Nephron progenitor cell (in vitro differentiated cells): ENCODE measurements at regions not wholly inside any gene's neighbourhood (a gene's known extent, or its start where the extent isn't known, plus 50 kb on each side); places are given as distances from the start of the nearest gene placed in this dataset.

Experiments used
- DNase-seq: peaks from one replicate; pipeline ENCODE4 v3.0.0; 2021
- H3K27ac Mint-ChIP-seq: 2 replicates; pipeline ENCODE4 v1.8.0; 2021; ENCODE audit warnings: mild to moderate bottlenecking, moderate library complexity, mixed read lengths
- H3K27me3 Mint-ChIP-seq: 2 replicates; pipeline ENCODE4 v1.8.0; 2021; ENCODE audit warnings: mild to moderate bottlenecking, low read depth, mixed read lengths; ENCODE audit not compliant: poor library complexity
- H3K36me3 Mint-ChIP-seq: 2 replicates; pipeline ENCODE4 v1.8.0; 2021; ENCODE audit warnings: low read depth, mixed read lengths
- H3K4me1 Mint-ChIP-seq: 2 replicates; pipeline ENCODE4 v1.8.0; 2021; ENCODE audit warnings: mixed read lengths
- H3K4me3 Mint-ChIP-seq: 2 replicates; pipeline ENCODE4 v1.8.0; 2021; ENCODE audit warnings: mild to moderate bottlenecking, moderate library complexity, mixed read lengths
- H3K9me3 Mint-ChIP-seq: 2 replicates; pipeline ENCODE4 v1.8.0; 2021; ENCODE audit warnings: mild to moderate bottlenecking, moderate library complexity, mixed read lengths
- CTCF ChIP-seq: fragments of 200-600 bp; sonication (generic); IDR thresholded peaks from 2 replicates; pipeline ENCODE4 v1.5.0; 2021; ENCODE audit warnings: antibody characterized with exemption

DNA sequence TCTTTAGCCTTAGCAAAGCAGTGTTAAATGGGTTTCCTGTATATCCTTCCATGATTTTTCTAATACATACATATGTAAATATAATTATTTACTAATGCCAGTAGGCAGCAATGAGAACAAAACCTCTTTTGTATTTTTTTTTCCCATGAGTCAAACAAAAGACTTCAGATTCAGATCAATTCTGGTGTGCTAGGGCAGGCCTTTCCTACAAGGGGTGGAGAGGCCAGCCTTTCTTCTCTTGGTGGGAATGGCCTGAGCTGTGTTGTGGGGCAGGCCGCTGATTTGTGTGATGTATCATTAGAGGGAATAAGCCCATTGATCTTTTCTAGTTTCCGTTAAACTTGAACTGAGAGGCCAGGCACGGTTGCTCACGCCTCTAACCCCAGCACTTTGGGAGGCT lies 115.5 kb upstream of the DMRT1 start:
- no peaks in the 10 kb centered on the region for H3K9me3 Mint-ChIP-seq
- TF ChIP-seq CTCF, result no peak
- no peak overlapping the region for H3K27ac Mint-ChIP-seq
- H3K27me3 Mint-ChIP-seq, result peaks cover 7% of the 10 kb centered on the region
- no peak for DNase-seq
- no peak overlapping the region for H3K4me3 Mint-ChIP-seq
- H3K4me1 Mint-ChIP-seq, result peaks cover 23% of the 10 kb centered on the region
- H3K36me3 Mint-ChIP-seq, result peaks cover 51% of the 10 kb centered on the region

DNA sequence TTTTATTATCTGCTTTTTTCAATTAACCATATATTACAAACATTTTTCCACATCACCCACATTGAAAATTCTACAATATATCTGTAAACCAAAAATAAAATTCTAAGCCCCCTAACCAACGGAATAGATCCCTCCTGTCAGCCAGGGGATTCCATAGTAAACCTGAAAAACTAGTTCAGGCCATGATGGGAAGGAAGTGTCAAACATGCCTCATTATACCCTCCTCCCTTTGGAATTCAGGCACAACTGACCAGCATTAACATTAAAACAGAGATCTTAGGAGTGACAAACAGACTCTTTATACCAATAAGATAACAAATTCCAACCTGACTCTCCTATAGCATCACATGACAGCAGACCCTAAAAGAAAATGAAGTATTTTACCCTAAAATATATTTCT lies 113.7 kb upstream of the DMRT1 start:
- Mint-ChIP-seq H3K27me3 (peaks cover 7% of the 10 kb centered on the region), H3K4me1 (peaks cover 12% of the 10 kb centered on the region), H3K9me3 (no peaks in the 10 kb centered on the region), H3K4me3 (no peak overlapping the region), H3K36me3 (peaks cover 57% of the 10 kb centered on the region), H3K27ac (no peak overlapping the region)
- no peak for TF ChIP-seq CTCF
- no peak for DNase-seq

DNA sequence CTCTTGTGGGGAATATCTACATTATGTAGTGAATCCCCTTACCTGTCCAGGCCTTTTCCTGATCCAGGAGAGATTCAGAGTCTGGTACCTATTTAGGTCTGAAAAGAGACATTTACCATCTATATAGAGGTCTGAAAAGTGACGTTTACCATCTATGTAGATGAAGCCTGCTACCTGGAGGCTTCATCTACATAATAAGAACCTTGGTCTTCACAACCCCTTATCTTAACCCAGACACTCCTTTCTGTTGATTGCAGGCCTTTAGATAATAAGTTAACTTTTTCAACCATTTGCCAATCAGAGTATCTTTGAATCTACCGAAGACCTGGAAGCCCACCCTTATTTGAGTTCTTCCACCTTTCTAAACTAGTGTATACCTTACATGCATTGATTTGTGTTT lies 113.0 kb upstream of the DMRT1 start:
- no peak for DNase-seq
- no peak overlapping the region for H3K27ac Mint-ChIP-seq
- H3K27me3 Mint-ChIP-seq, result peaks cover 7% of the 10 kb centered on the region
- TF ChIP-seq CTCF, result no peak
- peaks cover 5% of the 10 kb centered on the region for H3K4me1 Mint-ChIP-seq
- no peaks in the 10 kb centered on the region for H3K9me3 Mint-ChIP-seq
- no peak overlapping the region for H3K4me3 Mint-ChIP-seq
- peaks cover 62% of the 10 kb centered on the region for H3K36me3 Mint-ChIP-seq

DNA sequence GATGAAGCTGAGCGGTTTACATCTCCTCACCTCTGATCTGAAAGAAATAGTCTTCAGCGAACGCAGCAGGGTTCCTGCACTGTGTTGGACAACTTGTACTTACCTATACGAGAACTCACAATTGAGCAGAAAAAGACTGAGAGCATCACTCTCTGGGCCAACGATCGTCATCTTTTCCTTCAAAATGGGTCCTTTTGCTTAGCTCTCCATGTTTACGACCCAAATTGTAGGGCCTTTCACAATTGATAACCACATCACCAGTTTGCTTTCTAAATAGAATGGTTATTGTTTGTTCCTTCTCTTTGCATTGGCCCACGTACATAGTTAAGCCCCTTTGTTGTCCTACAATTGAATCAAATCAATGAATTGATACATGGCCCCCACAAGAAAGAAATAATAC lies 110.0 kb upstream of the DMRT1 start:
- H3K4me3 Mint-ChIP-seq, result no peak overlapping the region

GRCh38 chr9:734831-735511 lies 106.5 kb upstream of the DMRT1 start:
- Mint-ChIP-seq H3K4me1 (no peaks in the 10 kb centered on the region), H3K27ac (no peak overlapping the region), H3K36me3 (peaks cover 78% of the 10 kb centered on the region), H3K9me3 (no peaks in the 10 kb centered on the region), H3K4me3 (no peak overlapping the region), H3K27me3 (no peaks in the 10 kb centered on the region)
- no peak for TF ChIP-seq CTCF
- no peak for DNase-seq

More for the DNA sequence above, 110.0 kb upstream of the DMRT1 start:
- peaks cover 7% of the 10 kb centered on the region for H3K27me3 Mint-ChIP-seq
- TF ChIP-seq CTCF, result no peak
- no peak overlapping the region for H3K27ac Mint-ChIP-seq
- H3K4me1 Mint-ChIP-seq, result no peaks in the 10 kb centered on the region
- no peak for DNase-seq
- peaks cover 64% of the 10 kb centered on the region for H3K36me3 Mint-ChIP-seq
- no peaks in the 10 kb centered on the region for H3K9me3 Mint-ChIP-seq

GRCh38 chr9:737400-738120 lies 103.9 kb upstream of the DMRT1 start:
- no peak for DNase-seq
- no peak overlapping the region for H3K4me3 Mint-ChIP-seq
- TF ChIP-seq CTCF, result no peak
- no peaks in the 10 kb centered on the region for H3K4me1 Mint-ChIP-seq
- no peak overlapping the region for H3K27ac Mint-ChIP-seq
- H3K27me3 Mint-ChIP-seq, result no peaks in the 10 kb centered on the region
- peaks cover 80% of the 10 kb centered on the region for H3K36me3 Mint-ChIP-seq
- H3K9me3 Mint-ChIP-seq, result no peaks in the 10 kb centered on the region
